ENCODE measurements at regions not wholly inside any gene's neighbourhood (a gene's known extent, or its start where the extent isn't known, plus 50 kb on each side); places are given as distances from the start of the nearest gene placed in this dataset.

DNA sequence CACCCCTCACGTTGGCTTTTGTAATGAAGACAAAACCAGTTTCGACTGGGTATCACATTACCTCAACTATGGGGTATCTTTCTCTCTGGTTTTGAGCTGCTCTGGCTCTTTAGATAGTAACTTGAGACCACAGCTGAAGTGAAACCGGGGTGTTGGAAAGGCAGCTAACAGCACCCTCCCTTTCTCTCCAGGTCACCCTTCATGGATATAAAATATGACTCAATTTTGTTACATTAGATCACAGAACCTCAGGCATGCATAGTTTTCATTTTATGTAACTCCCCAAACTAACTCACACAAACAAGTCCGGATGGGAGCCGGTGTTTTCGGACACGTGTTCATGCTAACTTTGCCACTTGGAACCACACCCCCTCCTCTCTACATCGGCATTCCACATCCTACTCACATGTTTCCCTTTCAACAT lies 90.7 kb downstream of the NR2F2 start:
- TF ChIP-seq, protein P1, sequence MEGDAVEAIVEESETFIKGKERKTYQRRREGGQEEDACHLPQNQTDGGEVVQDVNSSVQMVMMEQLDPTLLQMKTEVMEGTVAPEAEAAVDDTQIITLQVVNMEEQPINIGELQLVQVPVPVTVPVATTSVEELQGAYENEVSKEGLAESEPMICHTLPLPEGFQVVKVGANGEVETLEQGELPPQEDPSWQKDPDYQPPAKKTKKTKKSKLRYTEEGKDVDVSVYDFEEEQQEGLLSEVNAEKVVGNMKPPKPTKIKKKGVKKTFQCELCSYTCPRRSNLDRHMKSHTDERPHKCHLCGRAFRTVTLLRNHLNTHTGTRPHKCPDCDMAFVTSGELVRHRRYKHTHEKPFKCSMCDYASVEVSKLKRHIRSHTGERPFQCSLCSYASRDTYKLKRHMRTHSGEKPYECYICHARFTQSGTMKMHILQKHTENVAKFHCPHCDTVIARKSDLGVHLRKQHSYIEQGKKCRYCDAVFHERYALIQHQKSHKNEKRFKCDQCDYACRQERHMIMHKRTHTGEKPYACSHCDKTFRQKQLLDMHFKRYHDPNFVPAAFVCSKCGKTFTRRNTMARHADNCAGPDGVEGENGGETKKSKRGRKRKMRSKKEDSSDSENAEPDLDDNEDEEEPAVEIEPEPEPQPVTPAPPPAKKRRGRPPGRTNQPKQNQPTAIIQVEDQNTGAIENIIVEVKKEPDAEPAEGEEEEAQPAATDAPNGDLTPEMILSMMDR (IDR thresholded peaks at IDR 0.05; ENCODE audit: poor library complexity), result no peak
- TF ChIP-seq EZH2 (IDR thresholded peaks at IDR 0.05; ENCODE audit: borderline replicate concordance) (no peak), EZH2phosphoT487 (IDR thresholded peaks at IDR 0.05; ENCODE audit: low read depth, severe bottlenecking, unreplicated experiment) (no peak)
